ENCODE measurements at regions not wholly inside any gene's neighbourhood (a gene's known extent, or its start where the extent isn't known, plus 50 kb on each side); places are given as distances from the start of the nearest gene placed in this dataset.

GRCh38 chr9:88852794-88853193 lies 138.5 kb upstream of the S1PR3 start:
- CTCF ChIA-PET, result no interaction called here
- Histone ChIP-seq H3K9me3 (ENCODE audit: control insufficient read depth, insufficient read depth, low read depth, low read length) (no peaks in the 10 kb centered on the region; the same call in 1 of the 2 replicates), H3K36me3 (ENCODE audit: control insufficient read depth in 2 of 2, insufficient read depth in 1 of 2, low read length in 2 of 2) (no peaks in the 10 kb centered on the region), H3K4me1 (ENCODE audit: control insufficient read depth, insufficient read depth, low read length) (no peaks in the 10 kb centered on the region), H3K27ac (ENCODE audit: extremely low read depth, low read depth, low read length) (no peak overlapping the region), H3K4me3 (ENCODE audit: low read depth, low read length) (no peak overlapping the region)
- POLR2A ChIA-PET, result no interaction called here
- no peak for TF ChIP-seq RBAK (tag by site-specific recombination; IDR thresholded peaks at IDR 0.05)
- no peak for TF ChIP-seq ZBTB48 (tag by site-specific recombination; IDR thresholded peaks at IDR 0.05)
- no peak for TF ChIP-seq YY1 (tag by site-specific recombination; IDR thresholded peaks at IDR 0.05)
- TF ChIP-seq OSR2 (tag by site-specific recombination; IDR thresholded peaks at IDR 0.05), result no peak
- TF ChIP-seq ZNF157 (tag by site-specific recombination; IDR thresholded peaks at IDR 0.05), result no peak
- TF ChIP-seq ZNF248 (tag by site-specific recombination; IDR thresholded peaks at IDR 0.05), result no peak
- TF ChIP-seq HOXA7 (CRISPR knock-in tag; IDR thresholded peaks at IDR 0.05; ENCODE audit: borderline replicate concordance), result no peak
- no peak for TF ChIP-seq ZBTB8A (tag by site-specific recombination; IDR thresholded peaks at IDR 0.05)

DNA sequence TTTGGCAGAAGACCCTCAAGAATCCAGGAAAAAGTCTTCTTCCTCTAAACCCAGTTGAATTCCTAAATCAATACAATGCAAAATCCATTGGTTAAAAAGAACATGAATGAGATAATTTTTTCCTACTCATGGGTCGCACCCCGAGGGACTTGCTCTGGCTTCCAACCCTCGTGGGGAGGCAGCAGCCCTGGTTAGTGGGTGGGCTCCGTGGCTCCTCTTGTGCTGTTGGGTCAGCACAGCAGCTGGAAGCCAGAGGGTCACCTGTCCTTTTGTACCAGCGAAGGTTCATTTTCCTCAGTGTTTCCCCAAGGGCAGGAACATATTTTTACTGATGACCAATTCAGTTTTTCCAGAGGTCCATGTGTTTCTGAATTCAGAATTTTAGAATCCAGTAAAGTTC lies 120.6 kb upstream of the S1PR3 start:
- H3K27ac ChIP-seq (ENCODE audit: extremely low read depth, low read depth, low read length), result no peak overlapping the region
- no peaks in the 10 kb centered on the region for H3K4me1 ChIP-seq (ENCODE audit: control insufficient read depth, insufficient read depth, low read length)
- ChIA-PET POLR2A (no interaction called here), CTCF (no interaction called here)
- H3K4me3 ChIP-seq (ENCODE audit: low read depth, low read length), result no peak overlapping the region
- H3K9me3 ChIP-seq (ENCODE audit: control insufficient read depth, insufficient read depth, low read depth, low read length), result no peaks in the 10 kb centered on the region
- TF ChIP-seq ZNF610 (tag by site-specific recombination; IDR thresholded peaks at IDR 0.05; ENCODE audit: borderline replicate concordance), result no peak
- TF ChIP-seq ZNF239 (tag by site-specific recombination; IDR thresholded peaks at IDR 0.05), result no peak
- TF ChIP-seq ZNF394 (tag by site-specific recombination; IDR thresholded peaks at IDR 0.05; ENCODE audit: borderline replicate concordance), result no peak
- TF ChIP-seq ZNF114 (tag by site-specific recombination; IDR thresholded peaks at IDR 0.05), result no peak
- no peak for TF ChIP-seq ZNF548 (tag by site-specific recombination; IDR thresholded peaks at IDR 0.05)
- TF ChIP-seq, protein P1, sequence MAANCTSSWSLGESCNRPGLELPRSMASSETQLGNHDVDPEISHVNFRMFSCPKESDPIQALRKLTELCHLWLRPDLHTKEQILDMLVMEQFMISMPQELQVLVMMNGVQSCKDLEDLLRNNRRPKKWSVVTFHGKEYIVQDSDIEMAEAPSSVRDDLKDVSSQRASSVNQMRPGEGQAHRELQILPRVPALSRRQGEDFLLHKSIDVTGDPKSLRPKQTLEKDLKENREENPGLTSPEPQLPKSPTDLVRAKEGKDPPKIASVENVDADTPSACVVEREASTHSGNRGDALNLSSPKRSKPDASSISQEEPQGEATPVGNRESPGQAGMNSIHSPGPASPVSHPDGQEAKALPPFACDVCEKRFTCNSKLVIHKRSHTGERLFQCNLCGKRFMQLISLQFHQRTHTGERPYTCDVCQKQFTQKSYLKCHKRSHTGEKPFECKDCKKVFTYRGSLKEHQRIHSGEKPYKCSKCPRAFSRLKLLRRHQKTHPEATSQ (tag by site-specific recombination; IDR thresholded peaks at IDR 0.05), result no peak
- no peak for TF ChIP-seq ZNF416 (tag by site-specific recombination; IDR thresholded peaks at IDR 0.05)
- no peak for TF ChIP-seq ZIC2 (tag by site-specific recombination; IDR thresholded peaks at IDR 0.05)
- TF ChIP-seq ZNF391 (tag by site-specific recombination; IDR thresholded peaks at IDR 0.05; ENCODE audit: borderline replicate concordance, low read depth), result no peak
- no peak for TF ChIP-seq SCRT1 (tag by site-specific recombination; IDR thresholded peaks at IDR 0.05; ENCODE audit: borderline replicate concordance)
- no peak for TF ChIP-seq PRDM2 (tag by site-specific recombination; IDR thresholded peaks at IDR 0.05; ENCODE audit: borderline replicate concordance)
- no peak for TF ChIP-seq ZNF175 (tag by site-specific recombination; IDR thresholded peaks at IDR 0.05)
- H3K36me3 ChIP-seq (ENCODE audit: control insufficient read depth in 2 of 2, insufficient read depth in 1 of 2, low read length in 2 of 2), result no peaks in the 10 kb centered on the region
